Sigmoid colon (tissue), 3 donors: ENCODE measurements at regions not wholly inside any gene's neighbourhood (a gene's known extent, or its start where the extent isn't known, plus 50 kb on each side); places are given as distances from the start of the nearest gene placed in this dataset.

Experiments used
- POLR2A ChIP-seq, 2 donors: fragments of 450-650 bp; IDR thresholded peaks; one replicate each; pipeline ENCODE4 v1.6.1; 2016; ENCODE audit warnings: antibody characterized with exemption in 2 of 2, mild to moderate bottlenecking in 2 of 2, moderate library complexity in 2 of 2
- TF ChIP-seq, protein P1 (sequence below), 4 experiments: fragments of 450-650 bp in 3 of 4; fragments of 200-600 bp in 1 of 4; IDR thresholded peaks; one replicate each; pipeline ENCODE4 v1.5.1; 2016 to 2019; ENCODE audit warnings: antibody characterized with exemption in 4 of 4, mild to moderate bottlenecking in 3 of 4, moderate library complexity in 2 of 4

DNA sequence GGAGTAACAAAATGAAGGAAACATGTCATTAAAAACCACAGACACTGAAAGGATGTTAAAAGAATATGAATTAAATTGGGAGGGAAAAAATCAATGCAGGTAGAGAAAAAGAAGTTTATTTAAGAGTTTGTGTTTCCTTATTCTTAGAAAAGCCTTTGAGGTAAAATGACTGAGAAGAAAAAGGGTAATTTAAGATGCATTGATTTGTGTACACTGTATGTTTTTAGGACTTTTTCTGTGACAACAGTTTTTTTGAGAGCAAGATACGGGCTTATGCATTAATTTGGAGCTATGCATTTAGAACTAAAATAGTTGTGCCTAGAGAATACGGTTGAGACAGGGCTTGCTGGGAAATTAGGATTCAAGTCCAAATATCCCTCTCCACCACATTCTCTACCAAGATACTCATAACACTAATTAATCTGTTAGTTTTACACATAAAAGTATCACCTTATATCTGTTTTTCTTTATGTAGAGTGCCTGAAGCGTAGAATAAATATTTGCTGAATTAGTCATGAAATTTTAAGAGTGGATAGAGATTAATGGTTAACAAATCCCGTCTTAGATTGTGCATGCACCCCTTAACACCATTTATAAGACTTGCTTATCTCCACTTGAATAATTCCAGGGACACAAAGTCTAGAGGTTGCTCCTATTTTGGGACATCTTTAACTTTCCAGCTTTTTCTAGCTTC lies 232.5 kb downstream of the PCDH7 start:
- no peak for TF ChIP-seq POLR2A (IDR thresholded peaks at IDR 0.05)
- TF ChIP-seq, protein P1, sequence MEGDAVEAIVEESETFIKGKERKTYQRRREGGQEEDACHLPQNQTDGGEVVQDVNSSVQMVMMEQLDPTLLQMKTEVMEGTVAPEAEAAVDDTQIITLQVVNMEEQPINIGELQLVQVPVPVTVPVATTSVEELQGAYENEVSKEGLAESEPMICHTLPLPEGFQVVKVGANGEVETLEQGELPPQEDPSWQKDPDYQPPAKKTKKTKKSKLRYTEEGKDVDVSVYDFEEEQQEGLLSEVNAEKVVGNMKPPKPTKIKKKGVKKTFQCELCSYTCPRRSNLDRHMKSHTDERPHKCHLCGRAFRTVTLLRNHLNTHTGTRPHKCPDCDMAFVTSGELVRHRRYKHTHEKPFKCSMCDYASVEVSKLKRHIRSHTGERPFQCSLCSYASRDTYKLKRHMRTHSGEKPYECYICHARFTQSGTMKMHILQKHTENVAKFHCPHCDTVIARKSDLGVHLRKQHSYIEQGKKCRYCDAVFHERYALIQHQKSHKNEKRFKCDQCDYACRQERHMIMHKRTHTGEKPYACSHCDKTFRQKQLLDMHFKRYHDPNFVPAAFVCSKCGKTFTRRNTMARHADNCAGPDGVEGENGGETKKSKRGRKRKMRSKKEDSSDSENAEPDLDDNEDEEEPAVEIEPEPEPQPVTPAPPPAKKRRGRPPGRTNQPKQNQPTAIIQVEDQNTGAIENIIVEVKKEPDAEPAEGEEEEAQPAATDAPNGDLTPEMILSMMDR (IDR thresholded peaks at IDR 0.05) = no peak
